Progenitor cell of endocrine pancreas (in vitro differentiated cells): ENCODE measurements at regions not wholly inside any gene's neighbourhood (a gene's known extent, or its start where the extent isn't known, plus 50 kb on each side); places are given as distances from the start of the nearest gene placed in this dataset.

ENCODE experiments used
- DNase-seq: peaks from one replicate; pipeline ENCODE4 v3.0.0; 2021; ENCODE audit warnings: low spot score; ENCODE audit not compliant: unreplicated experiment
- H3K27ac Mint-ChIP-seq: 2 replicates; pipeline ENCODE4 v1.8.0; 2021; ENCODE audit warnings: mild to moderate bottlenecking, moderate library complexity, mixed read lengths
- H3K27me3 Mint-ChIP-seq: 2 replicates; pipeline ENCODE4 v1.8.0; 2021; ENCODE audit warnings: mixed read lengths
- H3K36me3 Mint-ChIP-seq: 2 replicates; pipeline ENCODE4 v1.8.0; 2022; ENCODE audit warnings: mixed read lengths; ENCODE audit not compliant: insufficient read depth
- H3K4me1 Mint-ChIP-seq: 2 replicates; pipeline ENCODE4 v1.8.0; 2021; ENCODE audit warnings: low read depth, mixed read lengths
- H3K4me3 Mint-ChIP-seq: 2 replicates; pipeline ENCODE4 v1.8.0; 2021; ENCODE audit warnings: low read depth, mild to moderate bottlenecking, moderate library complexity, mixed read lengths
- H3K9me3 Mint-ChIP-seq: 2 replicates; pipeline ENCODE4 v1.8.0; 2021; ENCODE audit warnings: low read depth, mixed read lengths
- CTCF ChIP-seq: fragments of 200-600 bp; sonication (generic); IDR thresholded peaks from one replicate; pipeline ENCODE4 v1.5.0; 2021; ENCODE audit warnings: antibody characterized with exemption, mild to moderate bottlenecking; ENCODE audit not compliant: unreplicated experiment

GRCh38 chr17:79152636-79153035 lies 78.0 kb downstream of the ENGASE start:
- TF ChIP-seq CTCF = no peak
- H3K9me3 Mint-ChIP-seq = no peaks in the 10 kb centered on the region
- no peak overlapping the region for H3K4me3 Mint-ChIP-seq
- DNase-seq = no peak
- peaks cover 2% of the 10 kb centered on the region for H3K27me3 Mint-ChIP-seq
- no peak overlapping the region for H3K27ac Mint-ChIP-seq
- no peaks in the 10 kb centered on the region for H3K36me3 Mint-ChIP-seq
- no peaks in the 10 kb centered on the region for H3K4me1 Mint-ChIP-seq

GRCh38 chr17:79152110-79152509 lies 77.5 kb downstream of the ENGASE start:
- no peak overlapping the region for H3K27ac Mint-ChIP-seq
- no peaks in the 10 kb centered on the region for H3K4me1 Mint-ChIP-seq
- H3K9me3 Mint-ChIP-seq = no peaks in the 10 kb centered on the region
- TF ChIP-seq CTCF = no peak
- DNase-seq = no peak
- no peak overlapping the region for H3K4me3 Mint-ChIP-seq
- H3K27me3 Mint-ChIP-seq = peaks cover 2% of the 10 kb centered on the region
- no peaks in the 10 kb centered on the region for H3K36me3 Mint-ChIP-seq

DNA sequence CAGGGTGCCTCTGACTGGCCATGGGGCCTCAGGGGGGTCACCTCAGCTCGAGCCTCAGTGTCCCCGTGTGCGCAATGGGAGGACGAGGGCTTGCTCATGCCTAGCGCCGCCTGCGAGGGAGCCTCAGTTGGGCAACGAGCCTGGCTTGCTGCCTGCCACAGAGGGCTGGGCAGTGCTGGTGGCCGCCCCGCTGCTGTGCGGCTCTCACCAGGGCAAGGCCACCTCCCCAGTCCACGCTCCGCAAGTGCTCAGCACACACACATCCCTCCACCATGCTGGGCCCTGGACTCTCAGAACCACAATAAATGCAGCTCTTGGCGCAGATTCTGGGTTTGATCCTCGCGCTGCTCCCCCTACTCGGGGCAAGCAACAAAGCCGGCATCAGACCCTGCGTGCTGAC lies 76.2 kb downstream of the ENGASE start:
- no peak for TF ChIP-seq CTCF
- Mint-ChIP-seq H3K36me3 (no peaks in the 10 kb centered on the region), H3K4me1 (no peaks in the 10 kb centered on the region), H3K4me3 (no peak overlapping the region), H3K27ac (no peak overlapping the region), H3K27me3 (peaks cover 2% of the 10 kb centered on the region), H3K9me3 (no peaks in the 10 kb centered on the region)
- no peak for DNase-seq

DNA sequence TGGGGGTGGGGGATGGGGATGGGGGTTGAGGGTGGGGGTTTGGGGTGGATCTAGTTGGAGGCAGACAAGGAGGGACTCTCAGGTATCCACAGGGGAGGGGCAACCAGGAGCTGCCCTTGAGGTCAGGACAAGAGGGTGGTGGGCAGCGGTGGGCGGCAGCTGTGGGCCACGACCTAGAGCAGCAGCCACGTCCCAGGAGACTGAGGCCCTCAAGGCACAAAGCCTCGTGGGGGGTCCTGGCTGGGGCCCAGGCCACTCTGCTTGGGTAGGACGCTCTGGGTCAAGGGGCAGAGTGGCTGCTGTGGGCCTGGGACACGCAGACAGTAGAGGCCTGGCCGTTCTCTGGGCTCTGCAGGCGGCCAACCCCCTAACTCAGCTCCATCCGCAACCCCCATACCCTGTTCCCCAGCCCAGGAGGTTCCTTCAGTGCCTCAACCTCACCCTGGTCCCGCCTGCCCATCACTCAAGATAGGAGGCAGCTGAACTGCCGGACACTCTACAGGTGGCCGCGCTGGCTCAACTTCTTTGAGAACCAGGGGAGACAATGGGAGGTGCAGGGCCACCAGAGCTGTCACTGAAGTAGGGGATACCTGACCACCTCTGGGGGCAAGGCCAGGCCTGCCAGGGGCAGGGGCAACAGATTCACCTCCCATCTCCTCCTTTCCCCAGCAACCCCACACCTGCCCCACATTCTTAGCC lies 75.6 kb downstream of the ENGASE start:
- no peak for DNase-seq
- Mint-ChIP-seq H3K27me3 (peaks cover 2% of the 10 kb centered on the region), H3K4me1 (no peaks in the 10 kb centered on the region), H3K27ac (no peak overlapping the region), H3K4me3 (no peak overlapping the region), H3K36me3 (no peaks in the 10 kb centered on the region), H3K9me3 (no peaks in the 10 kb centered on the region)
- TF ChIP-seq CTCF = no peak

DNA sequence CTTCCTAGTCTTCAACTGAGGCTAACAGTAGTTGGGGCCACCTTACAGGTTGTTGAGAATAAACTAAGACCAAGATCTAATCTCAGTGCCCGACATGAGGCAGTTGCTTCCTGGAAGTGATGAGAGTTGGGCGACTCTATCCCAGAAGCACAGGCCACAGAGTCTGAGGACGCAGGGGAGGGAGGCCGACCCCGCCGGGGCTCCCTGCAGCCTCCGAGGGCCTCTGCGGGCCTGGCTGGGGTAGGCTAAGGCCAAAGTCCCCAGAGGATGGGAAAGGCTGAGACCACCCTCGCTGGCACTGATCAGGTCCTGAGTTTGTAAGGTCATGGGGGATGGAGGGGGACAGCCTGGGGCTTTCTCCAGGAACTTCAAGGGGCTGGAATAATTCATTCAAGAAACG lies 74.0 kb downstream of the ENGASE start:
- no peak overlapping the region for H3K27ac Mint-ChIP-seq
- H3K36me3 Mint-ChIP-seq = no peaks in the 10 kb centered on the region
- H3K9me3 Mint-ChIP-seq = no peaks in the 10 kb centered on the region

More for the DNA sequence above, 74.0 kb downstream of the ENGASE start:
- H3K4me1 Mint-ChIP-seq = no peaks in the 10 kb centered on the region
- no peak overlapping the region for H3K4me3 Mint-ChIP-seq
- TF ChIP-seq CTCF = no peak
- DNase-seq = no peak
- no peaks in the 10 kb centered on the region for H3K27me3 Mint-ChIP-seq
